ENCODE measurements at regions not wholly inside any gene's neighbourhood (a gene's known extent, or its start where the extent isn't known, plus 50 kb on each side); places are given as distances from the start of the nearest gene placed in this dataset.

DNA sequence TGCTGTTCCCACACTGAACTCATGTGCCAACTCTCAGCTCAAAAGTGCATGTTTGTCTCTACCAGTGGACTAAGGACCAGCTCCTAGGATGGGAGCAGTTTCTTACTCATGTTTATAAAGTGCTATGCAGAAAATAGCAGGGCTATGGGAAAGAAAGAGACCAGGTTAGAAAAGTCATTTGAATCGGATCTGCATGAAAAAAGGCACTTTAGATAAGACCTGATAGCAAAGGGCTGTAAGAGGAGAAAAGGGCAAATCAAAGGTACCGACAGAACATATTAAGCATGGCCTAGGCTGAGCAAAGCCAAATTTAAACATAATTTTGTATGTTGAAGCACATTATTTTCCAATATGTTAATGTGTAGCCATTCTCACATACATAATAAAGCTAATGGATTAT lies 362.3 kb upstream of the ZFP42 start:
- TF ChIP-seq RCOR1 (IDR thresholded peaks at IDR 0.05; ENCODE audit: insufficient replicate concordance, low read length), result no peak
- TF ChIP-seq FOS (IDR thresholded peaks at IDR 0.05; ENCODE audit: low read depth, low read length), result no peak
- no peak for TF ChIP-seq POLR2A (IDR thresholded peaks at IDR 0.05; ENCODE audit: low read depth, low read length)
- TF ChIP-seq USF2 (IDR thresholded peaks at IDR 0.05; ENCODE audit: low read depth, low read length), result no peak
- TF ChIP-seq RAD21 (IDR thresholded peaks at IDR 0.05; ENCODE audit: low read length), result no peak
- no peak for TF ChIP-seq MAFK (IDR thresholded peaks at IDR 0.05; ENCODE audit: low read depth, low read length)
- no peak for TF ChIP-seq RFX5 (IDR thresholded peaks at IDR 0.05; ENCODE audit: low read depth, low read length)
- TF ChIP-seq MXI1 (IDR thresholded peaks at IDR 0.05; ENCODE audit: borderline replicate concordance, low read depth, low read length), result no peak
- no peak for TF ChIP-seq CEBPB (IDR thresholded peaks at IDR 0.05; ENCODE audit: low read depth, low read length)
- TF ChIP-seq, protein P1, sequence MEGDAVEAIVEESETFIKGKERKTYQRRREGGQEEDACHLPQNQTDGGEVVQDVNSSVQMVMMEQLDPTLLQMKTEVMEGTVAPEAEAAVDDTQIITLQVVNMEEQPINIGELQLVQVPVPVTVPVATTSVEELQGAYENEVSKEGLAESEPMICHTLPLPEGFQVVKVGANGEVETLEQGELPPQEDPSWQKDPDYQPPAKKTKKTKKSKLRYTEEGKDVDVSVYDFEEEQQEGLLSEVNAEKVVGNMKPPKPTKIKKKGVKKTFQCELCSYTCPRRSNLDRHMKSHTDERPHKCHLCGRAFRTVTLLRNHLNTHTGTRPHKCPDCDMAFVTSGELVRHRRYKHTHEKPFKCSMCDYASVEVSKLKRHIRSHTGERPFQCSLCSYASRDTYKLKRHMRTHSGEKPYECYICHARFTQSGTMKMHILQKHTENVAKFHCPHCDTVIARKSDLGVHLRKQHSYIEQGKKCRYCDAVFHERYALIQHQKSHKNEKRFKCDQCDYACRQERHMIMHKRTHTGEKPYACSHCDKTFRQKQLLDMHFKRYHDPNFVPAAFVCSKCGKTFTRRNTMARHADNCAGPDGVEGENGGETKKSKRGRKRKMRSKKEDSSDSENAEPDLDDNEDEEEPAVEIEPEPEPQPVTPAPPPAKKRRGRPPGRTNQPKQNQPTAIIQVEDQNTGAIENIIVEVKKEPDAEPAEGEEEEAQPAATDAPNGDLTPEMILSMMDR (conservative IDR thresholded peaks at IDR 0.05; ENCODE audit: low read depth, low read length), result no peak
- no peak for TF ChIP-seq NFE2L2 (IDR thresholded peaks at IDR 0.05; ENCODE audit: low read depth, low read length)
- no peak for TF ChIP-seq MAZ (IDR thresholded peaks at IDR 0.05; ENCODE audit: borderline replicate concordance, low read depth, low read length)
- TF ChIP-seq CHD1 (IDR thresholded peaks at IDR 0.05; ENCODE audit: low read depth, low read length), result no peak
- TF ChIP-seq SMC3 (IDR thresholded peaks at IDR 0.05; ENCODE audit: low read depth, low read length), result no peak
- no peak for TF ChIP-seq ELK1 (IDR thresholded peaks at IDR 0.05; ENCODE audit: borderline replicate concordance, low read depth, low read length)
- TF ChIP-seq BHLHE40 (IDR thresholded peaks at IDR 0.05; ENCODE audit: low read depth, low read length), result no peak
- intact Hi-C loops (cut with micrococcal nuclease), result no loop called here
- DNase-seq (no peak), ATAC-seq (ENCODE audit: low read depth) (no peak)
- Histone ChIP-seq H3K9me3 (ENCODE audit: control insufficient read depth, insufficient read depth, low read length) (no peaks in the 10 kb centered on the region), H3K23ac (ENCODE audit: low read depth, low read length) (no peak overlapping the region), H3K56ac (ENCODE audit: extremely low read depth, insufficient read depth, low read length) (no peak overlapping the region), H3K79me1 (ENCODE audit: low read depth in 1 of 2, low read length in 2 of 2) (no peaks in the 10 kb centered on the region), H3K9me1 (ENCODE audit: insufficient read depth, low read length) (no peaks in the 10 kb centered on the region), H2BK15ac (ENCODE audit: low read depth, low read length) (no peak overlapping the region), H4K8ac (ENCODE audit: low read depth in 2 of 2, low read length in 2 of 2) (no peak overlapping the region), H2AK5ac (ENCODE audit: low read depth, low read length) (no peak overlapping the region), H3K14ac (replicated peaks; ENCODE audit: low read depth, low read length) (no peak overlapping the region), H2AFZ (replicated peaks; ENCODE audit: low read length, poor library complexity) (no peak overlapping the region), H3K27ac (ENCODE audit: insufficient read depth, low read length) (no peak overlapping the region), H3K4me1 (ENCODE audit: control insufficient read depth, insufficient read depth, low read length) (no peaks in the 10 kb centered on the region), H3K4me3 (ENCODE audit: insufficient read depth, low read depth, low read length) (no peak overlapping the region), H3K4me2 (ENCODE audit: low read depth, low read length) (no peak overlapping the region), H2BK5ac (ENCODE audit: low read depth, low read length, poor library complexity, severe bottlenecking) (no peak overlapping the region), H3K9ac (ENCODE audit: low read depth, low read length) (no peak overlapping the region), H4K20me1 (ENCODE audit: insufficient read depth, low read length) (no peaks in the 10 kb centered on the region), H3K27me3 (ENCODE audit: control insufficient read depth, insufficient read depth, low read length) (no peaks in the 10 kb centered on the region), H4K91ac (ENCODE audit: insufficient read depth, low read depth, low read length) (no peak overlapping the region), H4K5ac (ENCODE audit: low read depth, low read length) (no peak overlapping the region), H3K4ac (ENCODE audit: low read depth, low read length) (no peak overlapping the region), H2BK20ac (ENCODE audit: low read depth, low read length) (no peak overlapping the region), H2BK120ac (ENCODE audit: low read depth, low read length) (no peak overlapping the region), H2AK9ac (replicated peaks; ENCODE audit: low read depth, low read length, poor library complexity) (no peak overlapping the region), H3K36me3 (ENCODE audit: control insufficient read depth, insufficient read depth, low read length) (no peaks in the 10 kb centered on the region), H3K18ac (ENCODE audit: low read depth, low read length) (no peak overlapping the region)
- POLR2A ChIA-PET (ENCODE audit: unreplicated experiment), result no interaction called here
- CTCF ChIA-PET, result no interaction called here
- 25% methylated on average over 1 of the region's 2 CpGs; no CpG with 5 or more reads in 1 of the 2 experiments for WGBS, 2 experiments (ENCODE audit: extremely low coverage in 2 of 2, insufficient read length in 1 of 2)
- dilution Hi-C loops (cut with HindIII; ENCODE audit: low sequenced_read_pairs, unreplicated experiment), result no loop called here
- in situ Hi-C loops (cut with MboI; ENCODE audit: low sequenced_read_pairs), result no loop called here
- BruUV-seq (replicated peaks), result no TSS peak
